Limb (tissue), 2 donors: ENCODE measurements at regions not wholly inside any gene's neighbourhood (a gene's known extent, or its start where the extent isn't known, plus 50 kb on each side); places are given as distances from the start of the nearest gene placed in this dataset.

ENCODE experiments used
- DNase-seq, 2 donors: peaks; one replicate each; pipeline ENCODE4 v3.0.0-alpha.2; 2016; ENCODE audit errors: extremely low spot score in 2 of 2

- DNase-seq = no peak
Observed at GRCh38 chr9:117548556-117548955, 133.7 kb upstream of the ASTN2 start.

GRCh38 chr9:117547904-117548303 is 133.0 kb upstream of the ASTN2 start:
- DNase-seq = no peak

- DNase-seq = no peak
Observed at GRCh38 chr9:117546894-117547678, 132.2 kb upstream of the ASTN2 start.

- no peak for DNase-seq
Observed at GRCh38 chr9:117545846-117546245, 131.0 kb upstream of the ASTN2 start.

GRCh38 chr9:117543089-117543488 is 128.2 kb upstream of the ASTN2 start:
- DNase-seq = no peak

- DNase-seq = no peak
Observed at GRCh38 chr9:117542021-117542420, 127.2 kb upstream of the ASTN2 start.

- no peak for DNase-seq
Observed at GRCh38 chr9:117541181-117541580, 126.3 kb upstream of the ASTN2 start.

- peak in 1 of 2 donors; percentile 17 for DNase-seq
Observed at GRCh38 chr9:117535973-117536372, 121.1 kb upstream of the ASTN2 start.

GRCh38 chr9:117535434-117535833 is 120.6 kb upstream of the ASTN2 start:
- DNase-seq = no peak

GRCh38 chr9:117528225-117528624 is 113.4 kb upstream of the ASTN2 start:
- DNase-seq = no peak

- DNase-seq = no peak
Observed at GRCh38 chr9:117526674-117527073, 111.8 kb upstream of the ASTN2 start.

- no peak for DNase-seq
Observed at GRCh38 chr9:117523531-117524153, 108.8 kb upstream of the ASTN2 start.

GRCh38 chr9:117521293-117521692 is 106.4 kb upstream of the ASTN2 start:
- no peak for DNase-seq

- no peak for DNase-seq
Observed at GRCh38 chr9:117516676-117517632, 102.1 kb upstream of the ASTN2 start.

GRCh38 chr9:117511852-117512481 is 97.1 kb upstream of the ASTN2 start:
- DNase-seq = no peak

GRCh38 chr9:117496307-117496706 is 81.5 kb upstream of the ASTN2 start:
- DNase-seq = no peak

- DNase-seq = no peak
Observed at GRCh38 chr9:117494401-117495090, 79.7 kb upstream of the ASTN2 start.

- no peak for DNase-seq
Observed at GRCh38 chr9:117492476-117492875, 77.6 kb upstream of the ASTN2 start.

- DNase-seq = no peak
Observed at GRCh38 chr9:117491491-117491890, 76.6 kb upstream of the ASTN2 start.

GRCh38 chr9:117490199-117490598 is 75.3 kb upstream of the ASTN2 start:
- no peak for DNase-seq

GRCh38 chr9:117488659-117489058 is 73.8 kb upstream of the ASTN2 start:
- DNase-seq = no peak
